GM18951 (cell line): ENCODE measurements at regions not wholly inside any gene's neighbourhood (a gene's known extent, or its start where the extent isn't known, plus 50 kb on each side); places are given as distances from the start of the nearest gene placed in this dataset.

Experiments
- POLR2A ChIP-seq: IDR thresholded peaks from 4 replicates; pipeline ENCODE4 v1.6.1; 2011; ENCODE audit warnings: mild to moderate bottlenecking; ENCODE audit not compliant: insufficient read length, insufficient read depth; ENCODE audit errors: extremely low read depth
- in situ Hi-C: fragments of 300-500 bp; cut with MboI; formaldehyde crosslinking; loops from one replicate; pipeline ENCODE4 v1.12.0; 2022; ENCODE audit warnings: low sequenced_read_pairs, mixed read lengths, inconsistent platforms; ENCODE audit not compliant: unreplicated experiment

DNA sequence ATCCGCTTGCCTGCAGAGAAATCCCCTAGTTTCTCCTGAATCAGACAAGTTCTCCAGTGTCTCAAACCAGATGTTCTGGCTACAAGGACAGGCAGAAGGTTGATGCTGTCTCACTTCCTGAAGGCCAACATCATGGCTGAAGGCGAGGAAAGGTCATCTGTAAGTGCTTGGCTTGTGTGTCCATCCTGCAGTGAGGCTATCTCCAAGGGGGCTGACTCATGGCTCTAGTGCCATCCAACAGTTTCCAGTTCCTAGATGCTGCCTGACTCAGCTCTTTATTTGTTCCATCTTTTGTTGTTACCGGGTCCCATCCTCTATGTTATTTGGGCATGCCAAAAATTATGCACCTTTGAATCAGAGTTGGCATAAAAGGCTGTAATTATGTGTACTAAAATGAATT, 232.1 kb upstream of the TBX3 start:
- in situ Hi-C loops = no loop called here
- TF ChIP-seq POLR2A = no peak

GRCh38 chr12:114913871-114914801, 230.2 kb upstream of the TBX3 start:
- TF ChIP-seq POLR2A = no peak
- in situ Hi-C loops = no loop called here

DNA sequence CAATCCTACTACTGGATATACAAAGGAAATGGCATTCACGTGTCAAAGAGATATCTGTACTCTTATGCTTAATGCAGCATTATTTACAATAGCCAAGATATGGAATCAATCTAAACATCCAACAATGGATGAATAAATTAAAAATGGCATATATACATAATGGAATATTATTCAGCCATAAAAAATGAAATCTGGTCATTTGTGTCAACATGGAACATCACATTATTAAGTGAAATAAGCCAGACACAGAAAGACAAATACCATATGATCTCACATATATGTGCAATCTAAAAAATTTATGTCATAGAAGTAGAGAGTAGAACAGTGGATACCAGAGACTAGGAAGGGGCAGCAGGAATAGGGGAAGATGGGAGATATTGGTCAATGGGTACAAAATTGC, 228.8 kb upstream of the TBX3 start:
- TF ChIP-seq POLR2A = no peak
- in situ Hi-C loops = no loop called here

DNA sequence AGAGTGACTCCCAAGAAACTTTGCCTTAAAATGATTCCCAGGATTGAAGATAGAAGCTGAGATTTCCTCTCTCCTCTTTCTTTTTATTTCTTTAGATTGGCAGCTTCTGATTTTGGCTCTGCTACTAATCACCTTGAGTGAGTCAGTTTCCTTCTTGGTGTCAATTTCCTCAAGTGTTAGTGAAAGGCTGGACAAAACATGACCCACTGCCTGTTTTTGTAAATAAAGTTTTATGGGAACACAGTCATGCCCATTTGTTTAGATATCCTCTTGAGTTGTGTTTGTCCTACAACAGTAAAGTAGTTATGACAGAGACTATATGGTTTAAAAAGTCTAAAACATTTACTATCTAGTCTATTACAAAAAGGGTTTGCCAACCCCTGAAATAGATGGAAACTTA, 227.2 kb upstream of the TBX3 start:
- in situ Hi-C loops = no loop called here

GRCh38 chr12:114904254-114905003, 220.5 kb upstream of the TBX3 start:
- TF ChIP-seq POLR2A = no peak
- in situ Hi-C loops = no loop called here

More for the DNA sequence above, 227.2 kb upstream of the TBX3 start:
- TF ChIP-seq POLR2A = no peak

DNA sequence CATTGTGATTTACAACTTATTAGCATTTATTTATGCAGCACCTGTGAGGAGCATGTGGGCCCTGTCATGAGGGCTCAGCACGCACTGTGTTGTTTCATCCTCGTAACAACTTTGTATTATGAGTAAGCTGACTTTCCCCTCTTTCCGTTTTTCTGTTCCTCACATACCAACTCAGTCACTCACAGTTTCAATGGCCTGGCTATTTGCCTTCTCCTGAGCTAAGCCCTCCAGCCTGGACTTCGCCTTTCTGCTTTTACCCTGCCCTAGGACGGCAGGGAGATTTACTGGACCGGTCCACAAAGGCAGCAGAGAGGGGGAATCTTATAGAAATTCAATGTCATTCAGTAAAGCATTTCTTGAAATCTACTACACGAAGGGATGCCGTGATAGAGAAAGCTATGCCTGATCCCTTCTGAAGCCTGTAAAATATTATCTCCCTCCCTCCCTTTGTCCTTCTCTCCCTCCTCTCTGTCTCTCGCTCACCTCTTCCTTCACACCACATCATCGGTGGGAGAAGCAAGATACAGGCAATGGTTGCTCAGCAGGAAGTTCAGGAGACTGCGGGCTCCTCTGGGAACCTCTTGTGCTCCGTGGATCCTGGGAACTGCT, 219.2 kb upstream of the TBX3 start:
- no peak for TF ChIP-seq POLR2A

DNA sequence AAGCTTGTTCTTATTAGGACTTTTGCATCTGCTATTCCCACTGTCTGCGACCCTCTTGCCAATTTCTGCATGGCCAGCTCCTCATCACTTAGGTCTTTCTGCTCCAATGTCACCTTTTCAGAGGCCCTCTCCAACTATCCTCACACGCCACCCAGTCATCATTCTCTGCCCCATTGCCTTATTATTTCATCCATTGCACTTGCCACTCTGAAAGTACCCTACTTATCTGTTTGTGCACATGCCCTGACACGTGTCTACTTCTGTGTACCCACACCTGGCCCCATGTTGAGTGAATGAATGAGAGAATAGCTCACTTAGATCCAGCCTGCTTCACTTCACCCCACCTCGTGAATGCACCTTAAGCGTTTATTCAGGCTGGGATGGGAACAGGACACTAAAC, 218.7 kb upstream of the TBX3 start:
- no peak for TF ChIP-seq POLR2A
- in situ Hi-C loops = no loop called here

More for the DNA sequence above, 219.2 kb upstream of the TBX3 start:
- in situ Hi-C loops = no loop called here

DNA sequence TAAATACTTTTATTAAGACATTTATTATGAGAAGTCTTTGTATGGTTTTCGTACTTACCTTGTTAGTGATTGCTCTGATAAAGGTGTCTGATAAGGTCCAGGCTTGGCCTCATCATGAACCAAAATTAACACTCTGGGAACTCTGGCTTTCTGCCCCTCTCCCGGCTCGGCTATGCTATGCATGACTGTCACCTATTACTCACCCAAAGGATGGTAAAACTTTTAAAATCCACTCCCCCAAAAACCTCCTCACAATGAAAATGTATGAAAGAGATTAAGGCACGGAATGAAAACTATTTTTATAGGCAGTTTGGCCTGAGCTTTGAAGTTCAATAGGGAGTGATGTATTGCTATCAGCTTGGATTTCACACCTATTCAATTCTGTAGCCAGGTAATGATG, 217.3 kb upstream of the TBX3 start:
- TF ChIP-seq POLR2A = no peak
- in situ Hi-C loops = no loop called here

- in situ Hi-C loops = no loop called here
- TF ChIP-seq POLR2A = no peak
Observed at GRCh38 chr12:114898159-114898558, 214.2 kb upstream of the TBX3 start.

DNA sequence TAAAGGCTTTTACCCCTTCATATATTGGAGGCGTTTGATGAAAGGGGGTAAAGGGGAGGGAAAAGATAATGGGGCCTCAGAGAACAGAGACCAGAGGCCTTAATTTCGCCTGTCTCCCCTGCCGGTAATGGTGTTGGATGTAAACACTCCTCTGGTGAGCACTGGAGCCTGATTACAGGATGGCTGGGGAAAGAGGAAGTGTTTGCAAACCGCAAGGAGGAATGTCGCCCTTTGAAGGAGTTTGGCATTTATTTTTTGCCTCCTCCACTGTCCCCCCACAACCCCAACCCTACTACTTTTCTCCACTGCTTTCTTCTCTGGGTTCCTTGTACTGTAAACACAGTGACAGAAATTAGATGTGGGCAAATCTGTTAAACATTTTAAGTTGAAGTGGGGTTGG, 211.9 kb upstream of the TBX3 start:
- in situ Hi-C loops = no loop called here

GRCh38 chr12:114895081-114895480, 211.1 kb upstream of the TBX3 start:
- TF ChIP-seq POLR2A = no peak
- in situ Hi-C loops = no loop called here

More for the DNA sequence above, 211.9 kb upstream of the TBX3 start:
- TF ChIP-seq POLR2A = no peak

DNA sequence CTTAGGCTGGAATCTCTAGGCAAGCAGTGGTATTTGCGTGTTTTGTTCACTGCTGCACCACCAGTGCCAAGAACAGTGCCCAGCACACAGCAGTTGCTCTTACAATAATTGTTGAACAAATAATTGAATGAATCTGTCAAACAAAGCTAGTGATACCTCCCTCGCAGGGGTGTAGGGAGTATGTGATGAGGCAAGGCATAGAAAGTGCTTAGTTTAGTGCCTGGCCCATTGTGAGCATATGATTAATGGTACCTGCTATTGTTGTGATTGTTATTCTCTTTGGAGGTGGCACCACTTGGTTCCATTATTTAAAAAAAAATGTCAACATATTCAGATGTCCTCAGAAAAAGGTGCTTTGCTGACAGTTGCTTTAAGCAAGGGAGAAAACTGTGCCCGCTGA, 210.1 kb upstream of the TBX3 start:
- TF ChIP-seq POLR2A = no peak
- in situ Hi-C loops = no loop called here

- in situ Hi-C loops = no loop called here
- no peak for TF ChIP-seq POLR2A
Observed at GRCh38 chr12:114888928-114889584, 205.1 kb upstream of the TBX3 start.
